ENCODE measurements at regions not wholly inside any gene's neighbourhood (a gene's known extent, or its start where the extent isn't known, plus 50 kb on each side); places are given as distances from the start of the nearest gene placed in this dataset.

DNA sequence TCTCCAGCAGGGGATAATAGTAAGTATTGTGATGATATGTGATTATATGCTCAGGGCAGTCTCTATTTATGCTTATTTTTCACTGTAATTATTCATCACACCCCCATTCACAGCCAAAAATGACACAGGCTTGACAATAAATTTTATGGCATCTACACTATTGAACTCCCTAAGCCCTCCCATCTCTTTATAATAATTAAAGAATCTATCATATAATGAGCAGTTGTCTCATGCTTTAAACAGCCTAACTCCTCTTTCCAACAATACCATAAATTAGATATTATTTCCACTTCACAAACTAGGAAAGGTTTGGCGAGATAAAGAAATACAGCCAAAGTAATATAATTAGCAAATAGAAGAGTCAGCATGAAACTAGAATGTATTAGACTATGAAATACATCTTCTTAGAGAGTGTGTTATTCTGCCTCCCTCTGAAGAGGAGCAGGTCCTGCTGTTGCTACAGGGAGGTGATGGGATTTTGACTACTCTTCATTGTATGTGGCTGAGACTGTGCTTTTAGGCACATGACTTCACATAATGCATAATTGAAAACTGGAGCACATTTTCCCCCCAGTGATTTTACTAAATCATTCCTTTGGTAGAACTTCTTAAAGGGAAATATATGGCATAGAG lies 488.8 kb downstream of the HTR1A start:
- no TSS peak for BruUV-seq (replicated peaks)

More for the DNA sequence above, 488.8 kb downstream of the HTR1A start:
- no peak overlapping the region for H3K27ac ChIP-seq (ENCODE audit: insufficient read depth, low read length)
- ChIA-PET POLR2A (ENCODE audit: unreplicated experiment) (no interaction called here), CTCF (no interaction called here)
- H3K9me1 ChIP-seq (ENCODE audit: insufficient read depth, low read length) = no peaks in the 10 kb centered on the region
- no peak overlapping the region for H2BK20ac ChIP-seq (ENCODE audit: low read depth, low read length)
- no CpG with 5 or more reads among the region's 1 CpG for WGBS, 2 experiments (ENCODE audit: extremely low coverage in 2 of 2, insufficient read length in 1 of 2)
- intact Hi-C loops (cut with micrococcal nuclease) (no loop called here), dilution Hi-C loops (cut with HindIII; ENCODE audit: low sequenced_read_pairs, unreplicated experiment) (no loop called here), in situ Hi-C loops (cut with MboI; ENCODE audit: low sequenced_read_pairs) (no loop called here)
- H4K20me1 ChIP-seq (ENCODE audit: insufficient read depth, low read length) = no peaks in the 10 kb centered on the region
- TF ChIP-seq SMC3 (IDR thresholded peaks at IDR 0.05; ENCODE audit: low read depth, low read length) (no peak), MAZ (IDR thresholded peaks at IDR 0.05; ENCODE audit: borderline replicate concordance, low read depth, low read length) (no peak)
- H3K4me1 ChIP-seq (ENCODE audit: control insufficient read depth, insufficient read depth, low read length) = no peaks in the 10 kb centered on the region
- no peak overlapping the region for H3K18ac ChIP-seq (ENCODE audit: low read depth, low read length)
- H4K8ac ChIP-seq (ENCODE audit: low read depth in 2 of 2, low read length in 2 of 2) = no peak overlapping the region
- H3K4ac ChIP-seq (ENCODE audit: low read depth, low read length) = no peak overlapping the region
- no peak overlapping the region for H4K5ac ChIP-seq (ENCODE audit: low read depth, low read length)
- no peak overlapping the region for H2BK120ac ChIP-seq (ENCODE audit: low read depth, low read length)
- no peak overlapping the region for H4K91ac ChIP-seq (ENCODE audit: insufficient read depth, low read depth, low read length)
- H2AK5ac ChIP-seq (ENCODE audit: low read depth, low read length) = no peak overlapping the region
- no peak overlapping the region for H2BK5ac ChIP-seq (ENCODE audit: low read depth, low read length, poor library complexity, severe bottlenecking)
- no peak for ATAC-seq (ENCODE audit: low read depth)
- H3K4me3 ChIP-seq (ENCODE audit: insufficient read depth, low read depth, low read length) = no peak overlapping the region
- no peak overlapping the region for H2AK9ac ChIP-seq (replicated peaks; ENCODE audit: low read depth, low read length, poor library complexity)
- no peak overlapping the region for H3K23ac ChIP-seq (ENCODE audit: low read depth, low read length)
- H2AFZ ChIP-seq (replicated peaks; ENCODE audit: low read length, poor library complexity) = no peak overlapping the region
- H2BK15ac ChIP-seq (ENCODE audit: low read depth, low read length) = no peak overlapping the region
- no peak overlapping the region for H3K9ac ChIP-seq (ENCODE audit: low read depth, low read length)
- peaks cover 2% of the 10 kb centered on the region; the same call in 1 of the 2 replicates for H3K9me3 ChIP-seq (ENCODE audit: control insufficient read depth, insufficient read depth, low read length)
- H3K36me3 ChIP-seq (ENCODE audit: control insufficient read depth, insufficient read depth, low read length) = no peaks in the 10 kb centered on the region
- no peak overlapping the region for H3K4me2 ChIP-seq (ENCODE audit: low read depth, low read length)
- H3K27me3 ChIP-seq (ENCODE audit: control insufficient read depth, insufficient read depth, low read length) = no peaks in the 10 kb centered on the region
- no peak for DNase-seq
- H3K56ac ChIP-seq (ENCODE audit: extremely low read depth, insufficient read depth, low read length) = no peak overlapping the region
- H3K79me1 ChIP-seq (ENCODE audit: low read depth in 1 of 2, low read length in 2 of 2) = no peaks in the 10 kb centered on the region
- H3K14ac ChIP-seq (replicated peaks; ENCODE audit: low read depth, low read length) = no peak overlapping the region

Measured in IMR-90 (cell line).